GM10248 (cell line): ENCODE measurements at regions not wholly inside any gene's neighbourhood (a gene's known extent, or its start where the extent isn't known, plus 50 kb on each side); places are given as distances from the start of the nearest gene placed in this dataset.

Source experiments
- CTCF ChIA-PET: fragments of 300-600 bp; sonication (Branson Sonifier 250); formaldehyde crosslinking; extraction: SDS; loops from one replicate; lab custom pipeline; 2021; ENCODE audit warnings: antibody characterized with exemption; lab: Yijun Ruan, JAX
- POLR2A ChIA-PET: fragments of 350-650 bp; sonication (Branson Sonifier 250); formaldehyde crosslinking; extraction: SDS; loops from one replicate; lab custom pipeline; 2020; ENCODE audit warnings: antibody characterized with exemption; lab: Yijun Ruan, JAX
- DNase-seq: peaks from one replicate; pipeline ENCODE4 v3.0.0; 2012; ENCODE audit errors: extremely low spot score
- CTCF ChIP-seq: IDR thresholded peaks from 2 replicates; pipeline ENCODE4 v1.5.1; 2012; ENCODE audit warnings: mild to moderate bottlenecking, low read depth; ENCODE audit errors: extremely low read depth, missing control alignments, control extremely low read depth

DNA sequence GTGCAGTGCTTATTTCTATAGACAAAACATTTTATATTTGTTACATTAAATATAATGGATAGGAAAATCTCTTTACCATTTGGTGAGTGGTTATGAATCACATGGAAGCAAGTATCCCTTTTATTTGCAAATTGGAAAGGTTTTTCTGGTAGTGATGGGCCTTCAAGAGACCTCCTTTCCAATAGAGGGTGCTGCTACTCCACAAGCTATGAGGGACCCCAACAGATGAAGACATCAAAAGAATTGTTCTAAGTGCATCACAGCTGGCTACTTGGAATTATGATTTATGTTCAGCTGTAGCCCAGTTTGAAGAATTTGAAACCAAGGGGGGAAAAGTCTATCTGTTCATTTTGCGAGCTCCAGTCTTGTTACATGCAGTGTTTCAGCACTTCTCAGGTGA is 493.7 kb upstream of the SGCD start:
- TF ChIP-seq CTCF = no peak
- CTCF ChIA-PET = no interaction called here
- DNase-seq = no peak
- POLR2A ChIA-PET = no interaction called here

- ChIA-PET CTCF (no interaction called here), POLR2A (no interaction called here)
- DNase-seq = no peak
- no peak for TF ChIP-seq CTCF
Observed at GRCh38 chr5:155834271-155834975, 492.5 kb upstream of the SGCD start.

DNA sequence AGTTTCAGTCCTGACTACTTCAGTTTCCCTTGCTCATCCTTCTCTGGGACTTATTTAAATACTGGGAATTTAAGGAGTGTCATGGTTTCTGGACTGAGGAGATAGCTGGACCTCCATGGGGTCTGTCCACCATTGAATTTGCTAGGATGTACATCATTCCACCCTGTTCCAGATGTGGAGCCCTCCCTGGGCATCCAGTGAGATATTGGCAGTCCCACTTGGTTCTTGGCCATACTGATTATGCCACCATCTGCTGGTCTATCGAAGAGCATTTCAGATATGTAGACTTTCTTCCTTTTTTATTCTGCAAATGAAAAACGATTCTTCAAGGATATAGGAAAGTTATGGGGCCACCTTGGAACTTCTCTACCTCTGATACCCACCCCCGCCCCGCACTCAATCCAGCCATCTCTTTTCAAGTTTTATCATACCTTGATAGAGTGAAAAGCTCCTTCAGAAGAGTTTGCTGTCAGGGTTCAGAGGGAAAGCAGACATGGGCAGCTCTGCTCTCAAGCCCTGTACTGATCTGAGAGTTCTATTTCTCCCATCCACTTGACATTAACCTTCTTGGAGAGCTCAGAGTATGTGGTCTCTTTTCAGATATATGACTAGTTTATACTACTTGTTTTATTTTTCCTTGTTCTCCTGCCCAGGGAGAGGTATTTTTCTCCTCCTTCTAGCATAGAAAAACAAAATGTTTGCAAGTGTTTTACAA is 490.7 kb upstream of the SGCD start:
- TF ChIP-seq CTCF = no peak
- POLR2A ChIA-PET = no interaction called here
- CTCF ChIA-PET = interaction anchor here (1.2 kb wide), 1 partner anchor 10 kb away, joined by 3 read pairs; no protein-coding TSS in a partner anchor
- DNase-seq = no peak

DNA sequence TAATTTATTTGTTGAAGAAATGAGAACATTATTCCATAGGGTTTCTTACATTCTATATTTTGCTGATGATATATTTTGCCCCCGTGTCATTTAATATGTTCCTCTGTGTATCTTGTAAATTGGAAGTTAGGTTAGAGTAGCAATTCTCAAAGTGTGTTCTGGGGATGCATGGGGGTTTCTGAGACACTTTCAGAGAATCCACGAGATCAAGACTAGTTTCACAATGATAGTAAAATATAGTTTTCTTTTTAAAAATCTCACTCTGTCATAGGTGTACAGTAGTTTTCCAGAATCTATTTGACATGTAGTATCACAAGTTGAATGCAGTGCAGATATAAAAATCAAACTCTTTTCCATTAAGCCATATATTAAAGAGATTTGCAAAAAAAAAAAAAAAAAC is 488.6 kb upstream of the SGCD start:
- no peak for TF ChIP-seq CTCF
- ChIA-PET POLR2A (no interaction called here), CTCF (no interaction called here)
- no peak for DNase-seq

DNA sequence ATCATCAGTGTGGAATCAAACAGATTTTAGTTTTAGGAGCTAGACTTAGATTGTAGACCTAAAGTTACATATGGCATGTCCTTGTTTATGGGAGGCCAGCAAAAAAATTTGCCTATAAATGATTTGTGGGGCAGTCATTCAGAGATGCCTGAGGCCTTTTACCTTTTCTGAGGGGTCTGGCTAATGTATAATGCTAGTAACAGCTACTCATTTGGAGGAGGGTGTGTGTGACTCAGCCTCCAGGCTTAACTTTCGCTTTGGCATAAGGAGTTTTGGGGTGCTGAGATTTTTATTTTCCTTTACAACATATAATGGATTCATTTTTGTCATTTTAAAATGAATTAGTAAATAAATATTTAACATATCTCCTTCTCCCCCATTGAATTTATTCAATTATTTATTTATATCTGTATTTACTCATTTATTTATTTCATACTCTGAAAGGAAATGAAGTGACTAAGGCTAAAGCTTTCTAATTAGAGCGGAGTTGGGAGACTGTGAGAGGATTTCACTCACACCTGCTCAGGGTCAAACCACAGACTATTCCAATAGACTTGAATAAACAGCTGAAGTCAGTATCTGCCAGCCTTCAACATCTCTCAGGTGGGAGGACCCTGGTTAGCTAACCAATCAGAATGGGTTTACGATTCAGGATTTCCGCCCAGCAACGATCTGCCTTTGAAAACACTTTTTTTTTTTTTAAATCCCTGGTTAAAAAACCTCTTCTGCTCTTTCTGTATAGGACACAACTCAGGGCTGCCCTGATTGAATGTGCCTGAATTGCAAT is 487.5 kb upstream of the SGCD start:
- CTCF ChIA-PET = no interaction called here
- POLR2A ChIA-PET = no interaction called here
- no peak for TF ChIP-seq CTCF
- no peak for DNase-seq

DNA sequence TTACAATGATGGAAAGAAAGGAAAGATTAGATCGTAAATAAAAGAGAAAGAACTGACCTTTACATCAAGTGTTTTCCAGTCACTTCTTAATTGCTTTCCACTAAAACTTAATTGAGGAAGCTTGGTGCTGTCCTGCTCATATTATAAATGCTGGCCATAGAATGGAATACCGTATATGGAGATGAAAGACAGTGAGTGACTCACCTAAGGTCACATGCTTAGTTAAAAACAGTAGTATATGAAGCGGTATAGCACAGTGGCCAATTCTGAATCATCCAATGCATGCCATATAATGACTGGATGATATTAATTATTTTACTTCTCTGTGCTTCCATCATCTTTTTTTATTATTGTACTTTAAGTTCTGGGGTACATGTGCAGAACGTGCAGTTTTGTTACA is 482.4 kb upstream of the SGCD start:
- no peak for TF ChIP-seq CTCF
- CTCF ChIA-PET = interaction anchor here (1.3 kb wide), 1 partner anchor 16 kb away, joined by 3 read pairs; no protein-coding TSS in a partner anchor
- POLR2A ChIA-PET = no interaction called here
- no peak for DNase-seq
